IPS DF 4.7 (cell line): ENCODE measurements at regions not wholly inside any gene's neighbourhood (a gene's known extent, or its start where the extent isn't known, plus 50 kb on each side); places are given as distances from the start of the nearest gene placed in this dataset.

Experiments
- DNase-seq: peaks from one replicate; pipeline ENCODE4 v3.0.0-alpha.2; 2013; ENCODE audit warnings: low spot score; ENCODE audit errors: extremely low read depth

GRCh38 chr12:94786906-94787305 is 136.5 kb upstream of the TMCC3 start:
- no peak for DNase-seq

DNA sequence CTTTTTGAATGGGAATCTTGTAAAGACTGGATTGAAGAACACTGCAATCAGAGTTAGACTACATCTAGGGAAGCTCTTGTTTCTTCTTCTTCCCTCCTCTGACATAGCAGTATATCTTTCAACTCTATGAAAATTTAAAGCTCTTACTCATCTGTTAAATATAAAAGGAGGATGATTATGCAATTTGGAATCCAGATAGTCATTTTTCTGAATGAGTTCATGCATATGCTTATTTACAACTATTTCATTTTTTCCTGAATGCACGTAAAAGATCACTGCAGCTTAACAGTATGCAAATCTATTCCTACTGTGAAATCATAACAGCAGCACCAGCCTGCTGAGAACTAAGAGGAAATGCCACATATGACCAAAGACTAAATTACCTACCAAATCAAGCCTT is 133.5 kb upstream of the TMCC3 start:
- no peak for DNase-seq

DNA sequence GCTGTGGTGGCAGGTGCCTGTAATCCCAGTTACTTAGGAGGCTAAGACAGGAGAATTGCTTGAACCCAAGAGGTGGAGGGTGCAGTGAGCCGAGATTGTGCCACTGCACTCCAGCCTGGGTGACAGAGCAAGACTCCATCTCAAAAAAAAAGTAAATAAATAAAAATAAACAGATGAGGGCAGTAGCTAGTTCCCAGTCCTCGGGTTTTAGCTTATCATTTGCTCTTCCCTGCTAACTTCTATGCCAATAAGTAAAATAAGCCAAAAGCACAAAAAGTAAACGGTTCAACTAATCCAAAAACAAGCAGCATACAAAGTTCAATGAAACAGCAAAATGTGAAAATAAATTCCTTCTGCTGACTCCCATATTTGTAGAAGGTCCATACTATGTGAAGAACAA is 133.0 kb upstream of the TMCC3 start:
- no peak for DNase-seq

DNA sequence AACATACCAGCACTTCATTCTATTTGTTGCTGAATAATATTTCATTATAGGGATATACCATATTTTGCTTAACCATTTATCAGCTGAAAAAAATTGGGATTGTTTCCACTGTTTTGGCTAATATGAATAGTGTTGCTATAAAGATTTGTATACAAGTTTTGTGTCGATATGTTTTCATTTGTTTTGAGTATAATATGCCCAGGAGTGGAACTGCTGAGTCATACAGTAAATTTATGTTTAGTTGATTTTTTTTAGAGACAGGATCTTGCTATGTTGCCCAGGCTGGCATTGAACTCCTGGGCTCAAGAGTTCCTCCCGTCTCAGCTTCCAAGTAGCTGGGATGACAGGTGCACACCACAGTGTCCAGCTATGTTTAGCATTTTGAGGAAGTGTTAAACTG is 131.5 kb upstream of the TMCC3 start:
- DNase-seq = no peak

DNA sequence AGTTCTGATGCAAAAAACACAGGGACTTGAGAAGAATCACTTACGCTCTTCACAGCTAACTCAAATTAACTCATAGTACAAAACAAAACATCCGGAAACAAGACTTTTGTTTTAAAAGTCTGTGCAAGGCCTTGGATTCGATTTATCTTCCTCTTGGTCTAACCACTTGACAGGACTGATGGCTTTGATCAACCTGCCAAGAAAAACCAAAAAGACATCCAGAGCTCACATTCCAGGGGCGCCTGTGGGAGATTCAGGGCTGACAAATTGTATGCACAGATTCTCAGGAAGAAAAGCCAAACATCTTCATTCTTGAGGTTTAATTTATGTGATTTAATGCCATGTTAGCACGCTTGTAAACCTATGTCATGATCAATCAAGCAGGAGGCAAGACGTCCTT is 129.1 kb upstream of the TMCC3 start:
- DNase-seq = no peak

GRCh38 chr12:94777936-94778335 is 127.6 kb upstream of the TMCC3 start:
- DNase-seq = no peak

- no peak for DNase-seq
These were observed 125.4 kb upstream of the TMCC3 start for GRCh38 chr12:94775710-94776109.

DNA sequence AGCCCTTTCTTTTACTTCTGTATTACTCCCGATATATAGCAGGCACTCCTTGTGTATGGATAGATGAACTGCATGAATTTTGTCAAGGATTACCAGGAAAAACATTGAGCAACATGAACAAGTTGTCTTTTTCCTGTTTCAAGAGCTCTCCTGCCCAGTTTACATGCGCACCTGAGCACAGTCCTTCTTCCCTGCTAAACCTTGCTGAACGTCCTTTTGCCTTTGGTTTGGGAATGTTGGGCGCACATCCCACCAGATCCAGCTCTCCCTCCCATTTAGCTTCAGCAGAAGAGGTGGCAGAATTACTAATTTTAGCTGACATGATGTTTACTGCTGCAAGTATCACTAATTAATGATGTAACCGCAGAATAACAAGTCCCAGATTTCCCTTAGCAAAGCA is 121.4 kb upstream of the TMCC3 start:
- DNase-seq = no peak

- no peak for DNase-seq
These were observed 120.8 kb upstream of the TMCC3 start for GRCh38 chr12:94771199-94771598.

- DNase-seq = no peak
These were observed 120.4 kb upstream of the TMCC3 start for GRCh38 chr12:94770791-94771190.

- DNase-seq = no peak
These were observed 119.7 kb upstream of the TMCC3 start for GRCh38 chr12:94769776-94770759.

DNA sequence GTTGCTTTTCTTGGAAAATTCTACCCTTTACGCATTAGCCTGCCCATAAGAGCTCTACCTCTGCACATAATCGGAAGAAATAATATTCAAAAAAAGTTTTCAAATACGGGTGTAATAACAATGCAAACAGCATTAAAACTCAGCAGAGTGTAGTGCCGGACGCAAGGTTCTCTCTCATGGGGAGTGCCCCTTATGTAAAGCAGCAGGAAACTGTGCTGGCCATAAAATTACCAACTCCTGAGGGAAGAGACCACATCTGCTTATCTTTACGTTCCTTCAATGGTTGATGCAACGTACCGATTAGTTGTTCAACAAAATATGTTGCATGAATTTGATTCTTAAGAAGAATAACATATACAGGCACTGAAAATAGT is 118.7 kb upstream of the TMCC3 start:
- DNase-seq = no peak

- DNase-seq = no peak
These were observed 118.2 kb upstream of the TMCC3 start for GRCh38 chr12:94768398-94769046.

DNA sequence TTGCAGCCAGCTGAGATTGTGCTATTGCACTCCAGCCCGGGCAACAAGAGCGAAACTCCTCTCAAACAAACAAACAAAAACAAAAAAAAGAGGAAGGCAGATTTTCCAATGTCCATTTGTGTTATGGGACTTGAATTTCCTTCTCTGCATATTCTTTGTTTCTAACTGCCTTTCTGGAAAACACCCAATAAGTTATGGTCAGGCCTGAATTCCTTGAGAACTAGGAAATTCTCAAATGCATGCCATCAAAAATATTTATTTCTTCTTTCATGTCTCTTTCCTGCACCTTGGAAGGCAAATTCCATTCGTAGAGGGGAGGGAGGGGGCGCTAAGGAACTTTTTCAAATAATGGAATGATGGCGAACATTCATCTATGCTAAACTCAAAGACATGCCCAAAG is 117.6 kb upstream of the TMCC3 start:
- no peak for DNase-seq

- no peak for DNase-seq
These were observed 116.0 kb upstream of the TMCC3 start for GRCh38 chr12:94766397-94766796.

DNA sequence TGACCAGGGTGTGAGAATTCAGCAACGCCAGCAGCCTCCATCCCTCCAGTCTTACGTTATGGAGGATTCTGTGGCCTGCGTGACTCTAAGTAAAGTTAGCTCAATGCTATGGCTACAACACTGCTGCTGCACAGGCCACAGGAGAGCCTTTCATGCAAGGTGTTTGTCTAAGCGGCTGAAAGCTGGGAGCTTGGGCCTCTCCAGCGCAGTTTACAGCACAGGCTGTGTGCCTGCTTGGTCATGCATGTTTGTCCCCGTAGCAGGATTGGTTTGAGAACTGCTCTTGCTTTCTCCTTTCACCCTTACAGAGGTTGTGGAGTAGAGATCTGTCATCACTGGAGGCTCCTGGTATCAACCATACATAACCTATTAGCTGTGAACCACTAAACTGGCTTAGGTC is 113.1 kb upstream of the TMCC3 start:
- no peak for DNase-seq

GRCh38 chr12:94762943-94763342 is 112.6 kb upstream of the TMCC3 start:
- no peak for DNase-seq

- DNase-seq = no peak
These were observed 112.0 kb upstream of the TMCC3 start for GRCh38 chr12:94762259-94762942.

GRCh38 chr12:94761559-94761958 is 111.2 kb upstream of the TMCC3 start:
- no peak for DNase-seq

GRCh38 chr12:94760786-94761185 is 110.4 kb upstream of the TMCC3 start:
- DNase-seq = no peak

DNA sequence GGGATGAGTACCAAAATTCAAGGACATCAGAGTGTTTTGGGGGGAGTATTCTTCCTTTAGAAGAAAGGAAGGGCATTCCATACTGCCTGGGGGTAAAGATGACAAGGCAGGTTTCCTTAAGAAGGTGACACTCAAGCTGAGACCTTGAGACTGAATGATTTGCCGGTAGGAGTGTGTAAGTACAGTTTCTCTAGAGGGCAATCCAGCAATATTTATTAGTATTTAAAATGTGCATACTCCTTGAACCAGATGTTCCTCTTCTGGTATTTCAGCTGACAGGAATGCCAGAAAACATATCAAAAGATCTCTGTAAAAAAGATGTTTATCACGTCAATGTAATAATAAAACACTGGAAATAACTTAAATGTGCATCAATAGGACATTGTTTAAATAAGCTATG is 106.4 kb upstream of the TMCC3 start:
- no peak for DNase-seq

DNA sequence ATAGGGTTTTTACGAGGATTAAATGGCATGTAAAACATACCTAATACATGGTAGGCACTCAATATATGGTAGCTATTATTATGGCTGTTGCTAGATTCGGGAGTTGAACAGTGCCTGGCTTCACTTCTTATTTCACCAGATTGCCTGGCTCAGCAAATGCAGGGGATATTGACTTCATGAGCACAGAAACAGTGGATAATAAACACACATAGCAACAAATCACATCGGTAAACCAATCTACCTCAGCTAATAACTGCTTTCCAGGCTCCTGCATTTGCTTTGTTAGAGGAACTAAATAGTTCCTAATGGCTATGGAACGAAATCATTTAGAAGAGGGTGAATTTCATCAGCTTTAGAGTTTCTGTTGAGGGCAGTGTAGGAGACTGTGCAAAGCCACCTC is 105.2 kb upstream of the TMCC3 start:
- DNase-seq = no peak
